SK-N-MC (cell line): ENCODE measurements at regions not wholly inside any gene's neighbourhood (a gene's known extent, or its start where the extent isn't known, plus 50 kb on each side); places are given as distances from the start of the nearest gene placed in this dataset.

Experiments
- EZH2 ChIP-seq: fragments of 200-600 bp; sonication (generic); IDR thresholded peaks from one replicate; pipeline ENCODE4 v1.6.1; 2017; ENCODE audit warnings: antibody characterized with exemption
- POLR2AphosphoS5 ChIP-seq: IDR thresholded peaks from 2 replicates; pipeline ENCODE4 v1.6.1; 2012; ENCODE audit warnings: mild to moderate bottlenecking, low read depth, low read length, borderline replicate concordance

DNA sequence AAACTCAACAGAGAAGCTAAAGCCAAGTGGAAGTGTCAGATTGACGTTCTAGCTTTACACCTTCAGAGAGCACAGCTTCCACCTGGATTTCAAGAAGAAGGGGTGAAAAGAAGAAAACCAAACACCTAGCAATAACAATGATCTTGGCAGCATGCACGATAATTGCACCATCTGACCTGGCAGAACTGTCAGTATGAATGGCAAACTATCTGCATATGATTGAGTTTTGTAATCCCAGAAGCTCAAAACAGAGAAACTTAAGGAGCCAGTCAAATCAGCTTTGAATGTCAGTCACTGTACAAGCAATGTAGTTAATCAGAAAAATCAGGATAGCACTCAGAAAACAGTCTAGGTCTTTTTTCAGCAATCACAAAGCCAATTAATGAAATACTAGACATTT lies 427.1 kb downstream of the ZFHX3 start:
- no peak for TF ChIP-seq POLR2AphosphoS5
- TF ChIP-seq EZH2, result no peak
